ENCODE measurements at regions not wholly inside any gene's neighbourhood (a gene's known extent, or its start where the extent isn't known, plus 50 kb on each side); places are given as distances from the start of the nearest gene placed in this dataset.

- Histone ChIP-seq H3K9ac (ENCODE audit: insufficient read length, low read depth) (no peak overlapping the region), H3K27me3 (ENCODE audit: insufficient read depth, insufficient read length) (no peaks in the 10 kb centered on the region), H3K4me1 (ENCODE audit: insufficient read depth, insufficient read length) (peaks cover 5% of the 10 kb centered on the region), H3K9me3 (ENCODE audit: insufficient read depth, low read length) (no peaks in the 10 kb centered on the region), H3K36me3 (ENCODE audit: insufficient read depth, insufficient read length, low read length) (no peaks in the 10 kb centered on the region), H3K4me3 (ENCODE audit: insufficient read length, low read depth) (no peak overlapping the region)
- no peak for DNase-seq (ENCODE audit: low read depth, low spot score)
- no peak for TF ChIP-seq ZNF274 (IDR thresholded peaks at IDR 0.05; ENCODE audit: low read depth, low read length)
- TF ChIP-seq SUZ12 (IDR thresholded peaks at IDR 0.05; ENCODE audit: extremely low read depth, insufficient read depth, insufficient read length) = no peak
- no peak for TF ChIP-seq YY1 (IDR thresholded peaks at IDR 0.05; ENCODE audit: insufficient read depth, insufficient read length)
Measured at GRCh38 chr5:142221091-142221860, 103.5 kb downstream of the SPRY4 start.

GRCh38 chr5:142219146-142219545, 105.7 kb downstream of the SPRY4 start:
- Histone ChIP-seq H3K9me3 (ENCODE audit: insufficient read depth, low read length) (no peaks in the 10 kb centered on the region), H3K9ac (ENCODE audit: insufficient read length, low read depth) (no peak overlapping the region), H3K27me3 (ENCODE audit: insufficient read depth, insufficient read length) (no peaks in the 10 kb centered on the region), H3K4me3 (ENCODE audit: insufficient read length, low read depth) (no peak overlapping the region), H3K4me1 (ENCODE audit: insufficient read depth, insufficient read length) (peaks cover 5% of the 10 kb centered on the region), H3K36me3 (ENCODE audit: insufficient read depth, insufficient read length, low read length) (no peaks in the 10 kb centered on the region)
- DNase-seq (ENCODE audit: low read depth, low spot score) = no peak
- TF ChIP-seq YY1 (IDR thresholded peaks at IDR 0.05; ENCODE audit: insufficient read depth, insufficient read length) (no peak), SUZ12 (IDR thresholded peaks at IDR 0.05; ENCODE audit: extremely low read depth, insufficient read depth, insufficient read length) (no peak), ZNF274 (IDR thresholded peaks at IDR 0.05; ENCODE audit: low read depth, low read length) (no peak)

GRCh38 chr5:142216931-142217330, 107.9 kb downstream of the SPRY4 start:
- H3K36me3 ChIP-seq (ENCODE audit: insufficient read depth, insufficient read length, low read length) = no peaks in the 10 kb centered on the region
- H3K4me3 ChIP-seq (ENCODE audit: insufficient read length, low read depth) = no peak overlapping the region
- no peak for DNase-seq (ENCODE audit: low read depth, low spot score)
- TF ChIP-seq YY1 (IDR thresholded peaks at IDR 0.05; ENCODE audit: insufficient read depth, insufficient read length) = no peak
- no peak for TF ChIP-seq ZNF274 (IDR thresholded peaks at IDR 0.05; ENCODE audit: low read depth, low read length)
- TF ChIP-seq SUZ12 (IDR thresholded peaks at IDR 0.05; ENCODE audit: extremely low read depth, insufficient read depth, insufficient read length) = no peak
- H3K27me3 ChIP-seq (ENCODE audit: insufficient read depth, insufficient read length) = no peaks in the 10 kb centered on the region
- H3K4me1 ChIP-seq (ENCODE audit: insufficient read depth, insufficient read length) = peaks cover 2% of the 10 kb centered on the region
- H3K9ac ChIP-seq (ENCODE audit: insufficient read length, low read depth) = no peak overlapping the region
- no peaks in the 10 kb centered on the region for H3K9me3 ChIP-seq (ENCODE audit: insufficient read depth, low read length)

- Histone ChIP-seq H3K9ac (ENCODE audit: insufficient read length, low read depth) (no peak overlapping the region), H3K4me1 (ENCODE audit: insufficient read depth, insufficient read length) (peaks cover 2% of the 10 kb centered on the region), H3K27me3 (ENCODE audit: insufficient read depth, insufficient read length) (no peaks in the 10 kb centered on the region), H3K4me3 (ENCODE audit: insufficient read length, low read depth) (no peak overlapping the region), H3K9me3 (ENCODE audit: insufficient read depth, low read length) (no peaks in the 10 kb centered on the region), H3K36me3 (ENCODE audit: insufficient read depth, insufficient read length, low read length) (no peaks in the 10 kb centered on the region)
- no peak for TF ChIP-seq SUZ12 (IDR thresholded peaks at IDR 0.05; ENCODE audit: extremely low read depth, insufficient read depth, insufficient read length)
- TF ChIP-seq ZNF274 (IDR thresholded peaks at IDR 0.05; ENCODE audit: low read depth, low read length) = no peak
- no peak for TF ChIP-seq YY1 (IDR thresholded peaks at IDR 0.05; ENCODE audit: insufficient read depth, insufficient read length)
- DNase-seq (ENCODE audit: low read depth, low spot score) = no peak
Measured at GRCh38 chr5:142215915-142216681, 107.5 kb downstream of the NDFIP1 start.

GRCh38 chr5:142213077-142213476, 104.5 kb downstream of the NDFIP1 start:
- H3K9ac ChIP-seq (ENCODE audit: insufficient read length, low read depth) = no peak overlapping the region
- no peak for DNase-seq (ENCODE audit: low read depth, low spot score)
- TF ChIP-seq SUZ12 (IDR thresholded peaks at IDR 0.05; ENCODE audit: extremely low read depth, insufficient read depth, insufficient read length) (no peak), ZNF274 (IDR thresholded peaks at IDR 0.05; ENCODE audit: low read depth, low read length) (no peak), YY1 (IDR thresholded peaks at IDR 0.05; ENCODE audit: insufficient read depth, insufficient read length) (no peak)
- no peaks in the 10 kb centered on the region for H3K27me3 ChIP-seq (ENCODE audit: insufficient read depth, insufficient read length)
- H3K4me1 ChIP-seq (ENCODE audit: insufficient read depth, insufficient read length) = no peaks in the 10 kb centered on the region
- no peaks in the 10 kb centered on the region for H3K36me3 ChIP-seq (ENCODE audit: insufficient read depth, insufficient read length, low read length)
- no peak overlapping the region for H3K4me3 ChIP-seq (ENCODE audit: insufficient read length, low read depth)
- H3K9me3 ChIP-seq (ENCODE audit: insufficient read depth, low read length) = no peaks in the 10 kb centered on the region

GRCh38 chr5:142211918-142212317, 103.3 kb downstream of the NDFIP1 start:
- no peak for TF ChIP-seq SUZ12 (IDR thresholded peaks at IDR 0.05; ENCODE audit: extremely low read depth, insufficient read depth, insufficient read length)
- no peak for TF ChIP-seq YY1 (IDR thresholded peaks at IDR 0.05; ENCODE audit: insufficient read depth, insufficient read length)
- TF ChIP-seq ZNF274 (IDR thresholded peaks at IDR 0.05; ENCODE audit: low read depth, low read length) = no peak
- Histone ChIP-seq H3K9ac (ENCODE audit: insufficient read length, low read depth) (no peak overlapping the region), H3K9me3 (ENCODE audit: insufficient read depth, low read length) (no peaks in the 10 kb centered on the region), H3K4me1 (ENCODE audit: insufficient read depth, insufficient read length) (no peaks in the 10 kb centered on the region), H3K27me3 (ENCODE audit: insufficient read depth, insufficient read length) (no peaks in the 10 kb centered on the region), H3K36me3 (ENCODE audit: insufficient read depth, insufficient read length, low read length) (no peaks in the 10 kb centered on the region), H3K4me3 (ENCODE audit: insufficient read length, low read depth) (no peak overlapping the region)
- DNase-seq (ENCODE audit: low read depth, low spot score) = no peak

GRCh38 chr5:142210864-142211412, 102.4 kb downstream of the NDFIP1 start:
- H3K27me3 ChIP-seq (ENCODE audit: insufficient read depth, insufficient read length) = no peaks in the 10 kb centered on the region
- DNase-seq (ENCODE audit: low read depth, low spot score) = no peak
- no peak overlapping the region for H3K4me3 ChIP-seq (ENCODE audit: insufficient read length, low read depth)
- H3K36me3 ChIP-seq (ENCODE audit: insufficient read depth, insufficient read length, low read length) = no peaks in the 10 kb centered on the region
- H3K4me1 ChIP-seq (ENCODE audit: insufficient read depth, insufficient read length) = no peaks in the 10 kb centered on the region
- H3K9ac ChIP-seq (ENCODE audit: insufficient read length, low read depth) = no peak overlapping the region
- H3K9me3 ChIP-seq (ENCODE audit: insufficient read depth, low read length) = no peaks in the 10 kb centered on the region
- no peak for TF ChIP-seq SUZ12 (IDR thresholded peaks at IDR 0.05; ENCODE audit: extremely low read depth, insufficient read depth, insufficient read length)
- TF ChIP-seq ZNF274 (IDR thresholded peaks at IDR 0.05; ENCODE audit: low read depth, low read length) = no peak
- TF ChIP-seq YY1 (IDR thresholded peaks at IDR 0.05; ENCODE audit: insufficient read depth, insufficient read length) = no peak
